Endodermal cell (in vitro differentiated cells): ENCODE measurements at regions not wholly inside any gene's neighbourhood (a gene's known extent, or its start where the extent isn't known, plus 50 kb on each side); places are given as distances from the start of the nearest gene placed in this dataset.

Experiments
- DNase-seq: peaks from one replicate; pipeline ENCODE4 v3.0.0-alpha.2; 2017
- H3K27ac ChIP-seq: 2 replicates; pipeline ENCODE4 v1.5.1; 2013; ENCODE audit warnings: mild to moderate bottlenecking, low read depth, low read length, moderate library complexity
- H3K27me3 ChIP-seq: 2 replicates; pipeline ENCODE4 v1.6.1; 2013; ENCODE audit warnings: mild to moderate bottlenecking, low read length, moderate library complexity; ENCODE audit not compliant: insufficient read depth, control insufficient read depth, poor library complexity, severe bottlenecking
- H3K36me3 ChIP-seq: 2 replicates; pipeline ENCODE4 v1.7.0; 2013; ENCODE audit warnings: mild to moderate bottlenecking, low read length, moderate library complexity; ENCODE audit not compliant: control insufficient read depth, insufficient read depth
- H3K4me1 ChIP-seq: one replicate; pipeline ENCODE4 v1.7.0; 2013; ENCODE audit warnings: low read length; ENCODE audit not compliant: control insufficient read depth, insufficient read depth
- H3K4me3 ChIP-seq: 2 replicates; pipeline ENCODE4 v1.5.1; 2013; ENCODE audit warnings: mild to moderate bottlenecking, low read length, moderate library complexity
- H3K9ac ChIP-seq: 2 replicates; pipeline ENCODE4 v1.6.1; 2013; ENCODE audit warnings: mild to moderate bottlenecking, low read length, moderate library complexity; ENCODE audit not compliant: poor library complexity, severe bottlenecking; ENCODE audit errors: extremely low read depth
- H3K9me3 ChIP-seq: 2 replicates; pipeline ENCODE4 v1.6.1; 2013; ENCODE audit warnings: mild to moderate bottlenecking, low read length, moderate library complexity; ENCODE audit not compliant: control insufficient read depth
- H3K27ac Mint-ChIP-seq: 2 replicates; pipeline ENCODE4 v1.8.0; 2020; ENCODE audit warnings: mixed read lengths
- H3K27me3 Mint-ChIP-seq: 2 replicates; pipeline ENCODE4 v1.8.0; 2021; ENCODE audit warnings: mild to moderate bottlenecking, mixed read lengths; ENCODE audit not compliant: insufficient read depth
- H3K36me3 Mint-ChIP-seq: 2 replicates; pipeline ENCODE4 v1.8.0; 2020; ENCODE audit warnings: low read depth, mixed read lengths
- H3K4me1 Mint-ChIP-seq: 2 replicates; pipeline ENCODE4 v1.8.0; 2020; ENCODE audit warnings: mixed read lengths
- H3K4me3 Mint-ChIP-seq: 2 replicates; pipeline ENCODE4 v1.8.0; 2020; ENCODE audit warnings: mild to moderate bottlenecking, moderate library complexity, mixed read lengths
- H3K9me3 Mint-ChIP-seq: 2 replicates; pipeline ENCODE4 v1.8.0; 2020; ENCODE audit warnings: mild to moderate bottlenecking, mixed read lengths
- CTCF ChIP-seq: fragments of 200-600 bp; sonication (generic); conservative IDR thresholded peaks from 2 replicates; pipeline ENCODE4 v1.5.0; 2021; ENCODE audit warnings: antibody characterized with exemption, mild to moderate bottlenecking
- WGBS, 2 experiments: methylation state at CpG; one replicate each; pipeline versions ENCODE4 v1.1.5 to v1.1.7; 2013; ENCODE audit warnings: missing lambda C conversion rate in 2 of 2, mixed read lengths in 1 of 2; ENCODE audit not compliant: insufficient coverage in 1 of 2, insufficient read length in 1 of 2; 5-methylcytosine and 5-hydroxymethylcytosine counted together

- peaks cover 11% of the 10 kb centered on the region for H3K4me1 Mint-ChIP-seq
- Histone ChIP-seq H3K4me1 (no peaks in the 10 kb centered on the region), H3K4me3 (no peak overlapping the region), H3K36me3 (no peaks in the 10 kb centered on the region), H3K9me3 (no peaks in the 10 kb centered on the region), H3K27me3 (peaks cover 21% of the 10 kb centered on the region), H3K27ac (no peak overlapping the region), H3K9ac (no peak overlapping the region)
- no peaks in the 10 kb centered on the region for H3K36me3 Mint-ChIP-seq
- TF ChIP-seq CTCF, result no peak
- H3K4me3 Mint-ChIP-seq, result no peak overlapping the region
- DNase-seq, result no peak
- no peak overlapping the region for H3K27ac Mint-ChIP-seq
- H3K9me3 Mint-ChIP-seq, result no peaks in the 10 kb centered on the region
- peaks cover 19% of the 10 kb centered on the region for H3K27me3 Mint-ChIP-seq
Observed at GRCh38 chr4:53713767-53714166, 122.5 kb upstream of the LNX1 start.

GRCh38 chr4:53713296-53713695, 122.0 kb upstream of the LNX1 start:
- H3K27ac Mint-ChIP-seq, result no peak overlapping the region
- H3K4me1 Mint-ChIP-seq, result peaks cover 11% of the 10 kb centered on the region
- Histone ChIP-seq H3K9ac (no peak overlapping the region), H3K27ac (no peak overlapping the region), H3K4me1 (no peaks in the 10 kb centered on the region), H3K27me3 (peaks cover 17% of the 10 kb centered on the region), H3K36me3 (no peaks in the 10 kb centered on the region), H3K4me3 (no peak overlapping the region), H3K9me3 (no peaks in the 10 kb centered on the region)
- TF ChIP-seq CTCF, result no peak
- H3K36me3 Mint-ChIP-seq, result no peaks in the 10 kb centered on the region
- H3K9me3 Mint-ChIP-seq, result no peaks in the 10 kb centered on the region
- DNase-seq, result no peak
- peaks cover 19% of the 10 kb centered on the region for H3K27me3 Mint-ChIP-seq
- no peak overlapping the region for H3K4me3 Mint-ChIP-seq
- WGBS, 2 experiments, result 91 to 100% methylated on average over 2 to 3 of the region's 3 CpGs

- H3K27ac Mint-ChIP-seq, result no peak overlapping the region
- no peaks in the 10 kb centered on the region for H3K36me3 ChIP-seq
- H3K4me3 ChIP-seq, result no peak overlapping the region
- whole genome bisulfite sequencing, 2 experiments, result 67 to 75% methylated on average over 3 to 8 of the region's 8 CpGs
- H3K4me3 Mint-ChIP-seq, result no peak overlapping the region
- H3K27me3 ChIP-seq, result peaks cover 17% of the 10 kb centered on the region
- H3K4me1 Mint-ChIP-seq, result peaks cover 11% of the 10 kb centered on the region
- no peak for DNase-seq
- H3K27ac ChIP-seq, result no peak overlapping the region
- TF ChIP-seq CTCF, result no peak
- H3K36me3 Mint-ChIP-seq, result no peaks in the 10 kb centered on the region
- H3K9me3 ChIP-seq, result no peaks in the 10 kb centered on the region
- no peaks in the 10 kb centered on the region for H3K9me3 Mint-ChIP-seq
- H3K9ac ChIP-seq, result no peak overlapping the region
- H3K27me3 Mint-ChIP-seq, result peaks cover 19% of the 10 kb centered on the region
- H3K4me1 ChIP-seq, result no peaks in the 10 kb centered on the region
Observed at GRCh38 chr4:53712408-53713020, 121.2 kb upstream of the LNX1 start.
